ENCODE measurements at regions not wholly inside any gene's neighbourhood (a gene's known extent, or its start where the extent isn't known, plus 50 kb on each side); places are given as distances from the start of the nearest gene placed in this dataset.

GRCh38 chr11:80814813-80815212 lies 1374.0 kb upstream of the TENM4 start (continued):
- no peak for TF ChIP-seq KDM4A (IDR thresholded peaks at IDR 0.05; ENCODE audit: low read depth, low read length, severe bottlenecking)
- TF ChIP-seq POLR2A (IDR thresholded peaks at IDR 0.05; ENCODE audit: control extremely low read depth in 1 of 2, low read depth in 2 of 2, low read length in 2 of 2), result no peak
- no peak for TF ChIP-seq TBP (IDR thresholded peaks at IDR 0.05; ENCODE audit: low read depth, low read length)
- no peak for TF ChIP-seq JUND (IDR thresholded peaks at IDR 0.05; ENCODE audit: low read length)

Data from H1 (cell line).